NCI-H1092 (cell line): ENCODE measurements at regions not wholly inside any gene's neighbourhood (a gene's known extent, or its start where the extent isn't known, plus 50 kb on each side); places are given as distances from the start of the nearest gene placed in this dataset.
"Not testable (repeated sequence)": the region's sequence is repeated elsewhere in the genome, so short reads cannot be mapped to it uniquely, and the experiment has no call there.

Experiments
- DNase-seq: peaks from one replicate; lab custom pipeline; 2025; lab: John Stamatoyannopoulos, UW

GRCh38 chr2:40579247-40579646 lies 127.4 kb upstream of the SLC8A1 start:
- no peak for DNase-seq

DNA sequence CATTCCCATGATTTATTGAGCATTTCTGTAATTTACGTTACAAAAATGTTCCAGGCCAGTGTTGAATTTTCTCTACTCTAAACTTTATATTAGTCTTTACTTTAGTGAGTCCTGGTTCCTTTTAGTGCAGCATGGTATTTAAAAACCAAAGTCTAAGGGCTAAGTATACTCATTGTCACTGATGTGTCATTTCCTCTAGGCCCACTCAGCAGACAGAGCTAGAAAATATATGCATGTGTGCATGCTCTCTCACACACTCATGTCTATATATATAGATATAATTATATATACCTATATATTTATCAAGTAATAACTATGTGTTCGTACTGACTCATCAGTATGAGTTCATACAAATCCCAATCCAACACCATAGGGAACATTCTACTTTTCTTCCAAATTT lies 132.5 kb upstream of the SLC8A1 start:
- no peak for DNase-seq

- no peak for DNase-seq
These were observed 139.9 kb upstream of the SLC8A1 start for GRCh38 chr2:40591774-40592173.

DNA sequence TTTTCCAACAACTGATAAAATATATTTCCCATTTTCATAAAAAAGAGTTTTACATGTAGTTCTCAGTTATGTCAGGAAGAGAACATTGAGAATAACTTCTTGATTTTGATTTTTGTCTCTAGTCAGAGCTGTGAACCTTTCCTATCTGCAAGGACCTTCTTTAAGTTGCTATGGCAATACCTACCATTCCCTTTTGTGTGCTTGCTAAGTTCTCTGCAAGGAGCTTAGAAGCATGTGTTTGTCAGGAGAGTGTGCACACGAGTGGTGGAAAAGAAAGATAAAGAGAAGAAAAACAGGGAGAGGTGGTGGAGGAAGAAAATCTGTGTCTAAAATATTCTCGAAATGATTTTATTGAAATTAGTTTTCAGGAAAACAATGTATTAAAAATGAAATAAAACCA lies 140.3 kb upstream of the SLC8A1 start:
- no peak for DNase-seq

DNA sequence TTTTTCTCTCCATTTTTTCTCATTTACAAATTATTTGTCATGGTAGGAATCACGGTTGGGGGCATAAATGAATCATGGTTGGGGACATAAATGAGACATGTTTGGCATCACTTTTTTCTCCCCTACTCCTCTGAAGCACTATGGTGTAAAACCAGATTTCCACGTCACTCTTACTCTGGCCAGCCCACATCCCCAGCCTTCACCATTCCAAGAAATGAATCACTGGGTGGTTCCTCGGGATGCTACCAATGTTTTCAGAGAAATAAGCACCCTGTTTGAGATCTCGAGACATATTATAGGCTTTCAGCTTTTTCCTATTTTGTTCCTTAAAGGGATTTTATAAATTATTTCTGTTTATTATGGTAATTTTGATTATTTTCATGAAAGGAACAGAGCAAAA lies 155.0 kb upstream of the SLC8A1 start:
- no peak for DNase-seq

DNA sequence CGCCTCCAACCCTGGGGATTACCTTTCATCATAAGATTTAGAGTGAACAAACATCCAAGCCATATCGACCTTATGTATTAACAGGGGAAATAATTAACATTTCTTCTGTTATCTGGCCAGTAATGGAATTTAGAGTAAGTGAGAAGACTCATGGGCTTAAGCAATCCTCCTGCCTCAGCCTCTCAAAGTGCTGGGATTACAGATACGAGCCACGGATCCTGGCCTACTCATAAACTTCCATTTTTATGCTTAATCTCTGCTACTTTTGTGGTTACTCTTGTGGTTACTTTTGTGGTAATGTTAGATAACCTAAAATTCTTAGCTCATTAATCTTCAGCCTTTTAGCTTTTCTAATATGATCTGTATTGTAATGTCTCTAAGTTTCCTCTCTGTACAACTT lies 159.3 kb upstream of the SLC8A1 start:
- DNase-seq: no peak

GRCh38 chr2:40625849-40626248 lies 174.0 kb upstream of the SLC8A1 start:
- no peak for DNase-seq

DNA sequence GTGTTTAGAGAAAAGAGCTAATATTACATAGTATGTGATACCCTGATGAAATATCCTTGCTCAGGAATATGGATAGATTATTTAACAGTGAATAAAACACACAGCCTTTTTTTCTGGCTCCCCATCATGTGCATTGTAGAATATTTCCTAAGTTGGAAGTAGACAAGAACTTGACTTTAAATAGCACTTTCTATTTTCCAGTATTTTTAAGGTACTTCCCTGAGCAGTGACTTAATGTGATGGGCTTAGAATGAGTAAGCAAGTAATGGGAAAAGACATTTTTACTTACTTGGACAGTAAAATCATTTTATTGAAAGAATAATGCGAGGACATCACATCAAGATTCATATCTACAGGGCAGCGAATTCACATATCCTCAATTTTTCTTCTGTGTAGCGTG lies 176.7 kb upstream of the SLC8A1 start:
- DNase-seq: no peak

GRCh38 chr2:40629768-40630434 lies 178.0 kb upstream of the SLC8A1 start:
- no peak for DNase-seq

- DNase-seq: no peak
These were observed 187.4 kb upstream of the SLC8A1 start for GRCh38 chr2:40639320-40639719.

GRCh38 chr2:40642237-40642636 lies 190.3 kb upstream of the SLC8A1 start:
- peak; percentile 1 for DNase-seq

DNA sequence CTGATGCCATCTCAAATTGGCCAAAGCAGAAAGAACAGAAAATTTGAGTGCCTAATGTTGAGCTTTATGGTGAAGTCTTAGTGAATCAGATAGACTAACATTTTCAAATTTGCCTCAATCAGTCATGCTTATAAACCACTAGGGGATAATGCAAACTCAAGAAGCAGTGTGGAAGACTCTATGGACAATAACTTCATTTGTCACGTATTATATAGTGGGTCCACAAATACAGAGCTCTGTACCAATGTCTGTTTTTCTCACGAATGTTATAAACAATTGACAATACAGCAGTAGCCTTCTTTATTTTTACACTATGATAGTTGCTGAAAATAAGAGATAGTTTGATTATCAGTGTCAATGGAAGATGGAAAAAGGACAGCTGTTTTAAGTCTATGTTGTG lies 190.8 kb upstream of the SLC8A1 start:
- no peak for DNase-seq

- DNase-seq: no peak
These were observed 194.8 kb upstream of the SLC8A1 start for GRCh38 chr2:40646642-40647041.

- no peak for DNase-seq
These were observed 200.3 kb upstream of the SLC8A1 start for GRCh38 chr2:40652155-40652554.

GRCh38 chr2:40653829-40654228 lies 201.9 kb upstream of the SLC8A1 start:
- no peak for DNase-seq

- DNase-seq: no peak
These were observed 202.5 kb upstream of the SLC8A1 start for GRCh38 chr2:40654346-40654745.

DNA sequence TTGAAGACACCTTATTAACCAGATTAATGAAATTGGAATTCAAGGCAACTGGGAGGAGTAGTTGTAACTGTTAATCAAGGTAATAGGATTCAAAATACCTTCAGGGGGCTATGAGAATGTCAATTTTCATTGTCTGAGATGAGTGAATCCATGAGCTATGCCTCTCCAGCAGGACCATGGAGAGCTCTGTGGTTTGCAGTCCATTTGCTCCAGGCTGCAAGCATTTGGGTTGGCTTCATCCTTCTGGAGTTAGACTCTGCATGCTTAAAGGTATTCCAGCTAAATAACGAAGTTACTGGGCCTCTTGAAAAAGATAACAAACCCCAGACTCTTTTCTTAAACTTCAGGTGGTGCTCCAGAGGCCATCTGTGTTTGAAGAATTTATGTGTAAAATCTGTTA lies 207.1 kb upstream of the SLC8A1 start:
- no peak for DNase-seq

GRCh38 chr2:40665493-40666232 lies 213.8 kb upstream of the SLC8A1 start:
- no peak for DNase-seq

DNA sequence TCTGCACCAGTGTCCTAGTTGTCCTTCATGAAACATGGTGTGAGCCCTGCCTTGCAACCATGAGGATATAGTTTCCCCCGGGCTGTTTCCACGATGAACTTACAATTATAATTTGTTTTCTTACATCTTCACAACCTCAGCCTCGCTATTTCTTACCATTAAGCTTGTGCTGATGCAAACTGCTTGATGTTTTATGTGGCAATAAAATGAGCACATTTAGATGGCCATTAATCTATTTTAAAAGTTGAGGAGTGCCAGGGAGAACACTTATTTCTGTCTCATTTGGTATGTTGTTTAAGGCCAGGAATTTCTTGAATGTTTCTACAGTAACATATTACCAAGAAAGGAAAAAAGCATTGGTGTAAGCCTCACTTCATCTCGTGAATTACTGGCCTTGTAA lies 214.5 kb upstream of the SLC8A1 start:
- no peak for DNase-seq

DNA sequence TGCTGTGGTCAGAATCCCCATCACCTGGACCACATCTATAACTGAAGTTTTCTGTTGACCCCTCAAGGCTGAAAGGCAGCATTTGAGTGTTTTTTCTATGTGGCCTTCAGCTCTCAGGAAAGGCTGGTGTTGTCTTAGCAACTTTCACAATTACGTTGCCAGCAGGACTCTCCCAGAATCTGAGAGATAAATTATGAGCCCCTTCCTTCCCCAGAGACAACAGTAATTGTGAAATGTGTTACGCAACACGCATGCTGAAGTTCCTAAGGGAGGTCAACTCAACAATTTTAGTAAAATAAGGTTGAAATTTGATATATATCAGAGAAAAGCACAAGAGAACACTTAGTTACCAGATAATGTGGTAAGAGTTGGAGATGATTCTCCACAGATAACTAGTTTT lies 216.5 kb upstream of the SLC8A1 start:
- DNase-seq: no peak

GRCh38 chr2:40676134-40676790 lies 224.4 kb upstream of the SLC8A1 start:
- DNase-seq: not testable (repeated sequence)

DNA sequence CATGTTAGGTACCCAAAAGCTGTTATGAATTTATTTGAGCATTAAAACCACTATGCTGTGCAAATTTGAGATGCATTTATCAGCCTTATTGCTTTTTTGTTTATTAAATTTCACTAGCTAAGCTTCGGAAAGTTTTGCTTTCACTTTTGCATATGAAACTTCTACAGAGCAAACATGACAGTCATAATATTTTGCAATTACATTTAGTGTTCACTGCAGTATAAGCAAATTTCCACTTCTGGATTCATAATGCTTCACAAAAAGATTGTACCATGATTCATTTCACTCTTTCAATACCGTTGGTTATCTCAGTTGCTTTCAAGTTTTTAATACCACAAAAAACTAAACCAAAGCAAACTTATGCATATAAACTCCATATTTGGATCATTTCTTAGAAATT lies 228.7 kb upstream of the SLC8A1 start:
- no peak for DNase-seq

DNA sequence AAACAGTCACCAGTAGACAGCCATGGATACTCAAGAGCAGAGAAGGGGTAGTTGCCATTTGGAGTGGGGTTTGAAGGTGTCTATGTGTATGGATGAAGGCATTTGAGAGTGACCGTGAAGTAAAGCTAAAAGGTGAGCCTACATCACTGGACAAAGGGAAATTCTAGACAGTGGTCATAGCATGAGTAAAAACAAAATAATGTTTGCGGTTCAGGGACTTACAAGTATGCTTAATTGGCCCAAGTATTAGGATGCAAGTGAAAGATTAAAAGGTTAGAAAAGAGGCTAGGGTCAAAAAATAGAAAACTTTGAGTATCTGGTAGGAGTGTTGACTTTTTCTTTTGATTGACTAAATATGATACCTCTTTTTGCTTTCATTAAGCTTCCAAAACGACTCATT lies 238.1 kb upstream of the SLC8A1 start:
- no peak for DNase-seq
